Pancreas (tissue), 10 donors: ENCODE measurements at regions not wholly inside any gene's neighbourhood (a gene's known extent, or its start where the extent isn't known, plus 50 kb on each side); places are given as distances from the start of the nearest gene placed in this dataset.

Source experiments
- ATAC-seq, 4 donors: fragments of 200-7000 bp; cut with Tn5 transposase; one replicate each; pipeline versions ENCODE4 v1.8.0 to v1.9.1; 2020; ENCODE audit warnings: mild to moderate bottlenecking in 4 of 4, moderate library complexity in 4 of 4
- DNase-seq, 6 donors: peaks; one replicate each; pipeline ENCODE4 v3.0.0-alpha.2; 2020
- FAIRE-seq: peaks from 2 replicates; lab custom pipeline; 2012; peaks lifted over from hg19 to GRCh38; lab: Jason Lieb, UNC
- H3K27ac ChIP-seq, 4 donors: fragments of 200-600 bp; sonication (generic); 1 replicate in 3 of 4; 2 replicates in 1 of 4; pipeline versions ENCODE4 v1.5.0 to v1.8.0; 2020
- H3K27me3 ChIP-seq, 4 donors: fragments of 200-600 bp; one replicate each; pipeline ENCODE4 v1.8.0; 2021
- H3K36me3 ChIP-seq, 3 donors: fragments of 200-600 bp; sonication (generic) in 1 of 3; one replicate each; pipeline versions ENCODE4 v1.5.0 to v1.8.0; 2020 to 2021
- H3K4me1 ChIP-seq, 3 donors: fragments of 200-600 bp; one replicate each; pipeline ENCODE4 v1.8.0; 2021
- H3K4me3 ChIP-seq, 4 donors: fragments of 200-600 bp; sonication (generic) in 2 of 4; one replicate each; pipeline versions ENCODE4 v1.5.0 to v1.8.0; 2020 to 2021
- H3K9me3 ChIP-seq, 4 donors: fragments of 200-600 bp; one replicate each; pipeline ENCODE4 v1.8.0; 2021
- CTCF ChIP-seq, 4 donors: fragments of 200-600 bp; sonication (generic) in 3 of 4; IDR thresholded peaks; one replicate each; pipeline versions ENCODE4 v1.5.0 to v1.8.0; 2021; ENCODE audit warnings: antibody characterized with exemption in 4 of 4
- WGBS, 2 donors: extraction: QIAGEN DNeasy Blood & Tissue Kit; methylation state at CpG; one replicate each; pipeline ENCODE4 v1.1.7; 2013; 5-methylcytosine and 5-hydroxymethylcytosine counted together
- intact Hi-C, 3 donors: fragments of 100-400 bp; cut with DNase I; formaldehyde crosslinking; loops; one replicate each; pipeline versions ENCODE4 v1.11.1 to v1.14.2; 2022
- donor health status: healthy with polysubstance abuse.
- donor health status: DM: no; HTN: no; CAD: no; lungs with moderate emphysema.
- donor health status: DM: no; HTN: no; CAD: no.
- donor health status: control.
- donor health status: control.
- donor health status: Bipolar disorder and iron deficiency.
- donor health status: DM: yes; HTN: yes; CAD: no.
- donor health status: DM: no; HTN: no; CAD: no.
- donor health status: DM: no; HTN: no; CAD: no.
- donor health status: DM: yes; HTN: yes; CAD: no.

GRCh38 chr4:142944565-142944964 is 98.5 kb upstream of the INPP4B start:
- 91 to 100% methylated on average over 1 of the region's 1 CpG for WGBS, 2 donors
- ATAC-seq = no peak
- DNase-seq = no peak
- peaks cover 0 to 3% (median 0%) of the 10 kb centered on the region in 4 donors for H3K27me3 ChIP-seq
- no peak for FAIRE-seq
- H3K36me3 ChIP-seq = no peaks in the 10 kb centered on the region
- no peak overlapping the region for H3K27ac ChIP-seq
- no peaks in the 10 kb centered on the region for H3K9me3 ChIP-seq
- no peaks in the 10 kb centered on the region for H3K4me1 ChIP-seq
- TF ChIP-seq CTCF (IDR thresholded peaks at IDR 0.05) = no peak
- H3K4me3 ChIP-seq = no peak overlapping the region
- intact Hi-C loops = no loop called here

- Histone ChIP-seq H3K27ac (no peak overlapping the region), H3K4me1 (no peaks in the 10 kb centered on the region), H3K9me3 (no peaks in the 10 kb centered on the region), H3K36me3 (no peaks in the 10 kb centered on the region), H3K27me3 (no peaks in the 10 kb centered on the region), H3K4me3 (no peak overlapping the region)
- WGBS, 2 donors = 24 to 30% methylated on average over 5 of the region's 5 CpGs
- no peak for FAIRE-seq
- no peak for ATAC-seq
- intact Hi-C loops = no loop called here
- no peak for DNase-seq
- TF ChIP-seq CTCF (IDR thresholded peaks at IDR 0.05) = no peak
Observed at GRCh38 chr4:142952821-142953580, 106.9 kb upstream of the INPP4B start.

- ATAC-seq (no peak), DNase-seq (peak in 2 of 6 donors; percentile 14 to 55), FAIRE-seq (no peak)
- TF ChIP-seq CTCF (IDR thresholded peaks at IDR 0.05) = no peak
- no peak overlapping the region for H3K27ac ChIP-seq
- H3K4me1 ChIP-seq = no peaks in the 10 kb centered on the region
- H3K36me3 ChIP-seq = no peaks in the 10 kb centered on the region
- H3K9me3 ChIP-seq = no peaks in the 10 kb centered on the region
- H3K27me3 ChIP-seq = no peaks in the 10 kb centered on the region
- WGBS, 2 donors = 94 to 97% methylated on average over 16 of the region's 16 CpGs
- intact Hi-C loops = no loop called here
- no peak overlapping the region for H3K4me3 ChIP-seq
Observed at GRCh38 chr4:142954415-142954814, 108.3 kb upstream of the INPP4B start.

- Histone ChIP-seq H3K9me3 (no peaks in the 10 kb centered on the region), H3K4me3 (no peak overlapping the region), H3K27ac (no peak overlapping the region), H3K4me1 (no peaks in the 10 kb centered on the region), H3K36me3 (no peaks in the 10 kb centered on the region), H3K27me3 (no peaks in the 10 kb centered on the region)
- ATAC-seq (no peak), DNase-seq (no peak), FAIRE-seq (no peak)
- intact Hi-C loops = no loop called here
- WGBS, 2 donors = 91 to 92% methylated on average over 2 of the region's 2 CpGs
- TF ChIP-seq CTCF (IDR thresholded peaks at IDR 0.05) = no peak
Observed at GRCh38 chr4:142955501-142955900, 109.4 kb upstream of the INPP4B start.

GRCh38 chr4:142959173-142959572 is 113.1 kb upstream of the INPP4B start:
- H3K27me3 ChIP-seq = no peaks in the 10 kb centered on the region
- FAIRE-seq (no peak), DNase-seq (no peak), ATAC-seq (no peak)
- no peaks in the 10 kb centered on the region for H3K36me3 ChIP-seq
- H3K9me3 ChIP-seq = no peaks in the 10 kb centered on the region
- intact Hi-C loops = no loop called here
- peaks cover 0 to 6% (median 0%) of the 10 kb centered on the region in 3 donors for H3K4me1 ChIP-seq
- TF ChIP-seq CTCF (IDR thresholded peaks at IDR 0.05) = no peak
- no peak overlapping the region for H3K27ac ChIP-seq
- 50 to 58% methylated on average over 1 of the region's 1 CpG for WGBS, 2 donors
- H3K4me3 ChIP-seq = no peak overlapping the region
